HCT116 (cell line): ENCODE measurements at regions not wholly inside any gene's neighbourhood (a gene's known extent, or its start where the extent isn't known, plus 50 kb on each side); places are given as distances from the start of the nearest gene placed in this dataset.

ENCODE experiments used
- ATAC-seq: fragments of 200-7000 bp; cut with Tn5 transposase; 2 replicates; pipeline ENCODE4 v1.9.1; 2020; ENCODE audit warnings: mild to moderate bottlenecking, moderate library complexity
- BruUV-seq: library from RNA; stranded (reverse); fragments of 400-500 nt; replicated peaks from 2 replicates; lab custom pipeline; 2021; lab: Mats Ljungman, UMichigan
- CTCF ChIA-PET: fragments of 300-600 bp; sonication (Branson Sonifier 250); formaldehyde crosslinking; loops from one replicate; lab custom pipeline; 2021; ENCODE audit warnings: antibody characterized with exemption; lab: Charles Lee
- POLR2A ChIA-PET: fragments of 300-600, 350-600 bp; sonication (Branson Sonifier 250); formaldehyde crosslinking; loops from one replicate; lab custom pipeline; 2021; ENCODE audit warnings: antibody characterized with exemption; lab: Charles Lee
- RAD21 ChIA-PET, 2 experiments: fragments of 300-600 bp; sonication (Branson Sonifier 250); formaldehyde crosslinking; loops; one replicate each; lab custom pipeline; 2023; ENCODE audit warnings: low total read pairs in 2 of 2; ENCODE audit not compliant: uncharacterized antibody in 2 of 2, unreplicated experiment in 2 of 2, low non-redundant PET in 1 of 2; lab: Charles Lee
- DNase-seq: peaks from one replicate; pipeline ENCODE4 v3.0.0-alpha.2; 2010; ENCODE audit warnings: low read depth, low spot score
- H2AFZ ChIP-seq: fragments of 200-600 bp; shearing (Covaris generic), sonication (generic); 2 replicates; pipeline ENCODE4 v1.6.1; 2017; ENCODE audit warnings: low read depth, mixed run types, mixed read lengths, antibody characterized with exemption, low read length; ENCODE audit not compliant: poor library complexity, severe bottlenecking
- H3K27ac ChIP-seq: 2 replicates; pipeline ENCODE4 v1.5.1; 2012; ENCODE audit warnings: low read depth, low read length
- H3K27me3 ChIP-seq: fragments of 200-600 bp; sonication (generic); 2 replicates; pipeline ENCODE4 v1.6.1; 2016; ENCODE audit warnings: mixed run types, low read length, mixed read lengths; ENCODE audit not compliant: insufficient read depth
- H3K36me3 ChIP-seq, 2 experiments: fragments of 200-500 bp in 1 of 2; fragments of 200-600 bp in 1 of 2; sonication (Bioruptor generic) in 1 of 2; sonication (generic) in 1 of 2; 2 replicates each; pipeline versions ENCODE4 v1.5.1 to v1.6.1; 2014 to 2016; ENCODE audit warnings: low read length in 2 of 2, inconsistent platforms in 1 of 2, mixed read lengths in 1 of 2, mixed run types in 1 of 2; ENCODE audit not compliant: insufficient read depth in 2 of 2, control insufficient read depth in 1 of 2
- H3K4me1 ChIP-seq, 2 experiments: fragments of 200-600 bp in 1 of 2; sonication (generic) in 1 of 2; 2 replicates each; pipeline versions ENCODE4 v1.5.1 to v1.6.1; 2012 to 2017; ENCODE audit warnings: low read length in 2 of 2, inconsistent platforms in 1 of 2, mild to moderate bottlenecking in 1 of 2, mixed read lengths in 1 of 2, mixed run types in 1 of 2, moderate library complexity in 1 of 2; ENCODE audit not compliant: insufficient read depth in 2 of 2, control insufficient read depth in 1 of 2
- H3K4me2 ChIP-seq: fragments of 200-600 bp; sonication (generic); 2 replicates; pipeline ENCODE4 v1.6.1; 2017; ENCODE audit warnings: mixed run types, low read length, mixed read lengths
- H3K4me3 ChIP-seq, 2 experiments: fragments of 200-600 bp in 1 of 2; sonication (generic) in 1 of 2; replicated peaks in 1 of 2; 2 replicates each; pipeline ENCODE4 v1.5.1; 2011 to 2016; ENCODE audit warnings: low read length in 2 of 2, control low read depth in 1 of 2, low read depth in 1 of 2, mild to moderate bottlenecking in 1 of 2, mixed read lengths in 1 of 2, mixed run types in 1 of 2
- H3K79me2 ChIP-seq: fragments of 200-600 bp; sonication (generic); 2 replicates; pipeline ENCODE4 v1.6.1; 2017; ENCODE audit warnings: mild to moderate bottlenecking, mixed run types, low read length, moderate library complexity, mixed read lengths; ENCODE audit not compliant: insufficient read depth
- H3K9ac ChIP-seq: fragments of 200-600 bp; sonication (generic); 2 replicates; pipeline ENCODE4 v1.6.1; 2016; ENCODE audit warnings: low read length, mixed read lengths
- H3K9me2 ChIP-seq: fragments of 200-600 bp; sonication (generic), shearing (Covaris generic); 2 replicates; pipeline ENCODE4 v1.6.1; 2017; ENCODE audit warnings: mixed run types, mild to moderate bottlenecking, moderate library complexity; ENCODE audit not compliant: insufficient read depth
- H3K9me3 ChIP-seq, 2 experiments: fragments of 200-500 bp in 1 of 2; fragments of 200-600 bp in 1 of 2; sonication (Bioruptor generic) in 1 of 2; sonication (generic) in 1 of 2; 2 replicates each; pipeline ENCODE4 v1.6.1; 2014 to 2017; ENCODE audit warnings: low read length in 2 of 2, mixed read lengths in 2 of 2, inconsistent platforms in 1 of 2, low read depth in 1 of 2, mild to moderate bottlenecking in 1 of 2, mixed run types in 1 of 2, moderate library complexity in 1 of 2; ENCODE audit not compliant: control insufficient read depth in 1 of 2, insufficient read depth in 1 of 2
- H4K20me1 ChIP-seq: fragments of 200-600 bp; sonication (generic), shearing (Covaris generic); 2 replicates; pipeline ENCODE4 v1.6.1; 2017; ENCODE audit warnings: mixed run types, mild to moderate bottlenecking, moderate library complexity; ENCODE audit not compliant: insufficient read depth
- ATF3 ChIP-seq: IDR thresholded peaks from 2 replicates; pipeline ENCODE4 v1.6.1; 2012
- CEBPB ChIP-seq: IDR thresholded peaks from 2 replicates; pipeline ENCODE4 v1.6.1; 2012; ENCODE audit warnings: low read depth
- CTCF ChIP-seq, 3 experiments: fragments of 200-600 bp in 1 of 3; sonication (generic) in 1 of 3; IDR thresholded peaks in 2 of 3; conservative IDR thresholded peaks in 1 of 3; 2 replicates each; pipeline ENCODE4 v1.5.1; 2012 to 2017; ENCODE audit warnings: low read depth in 2 of 3, low read length in 2 of 3, antibody characterized with exemption in 1 of 3, borderline replicate concordance in 1 of 3, control low read depth in 1 of 3, mild to moderate bottlenecking in 1 of 3, mixed read lengths in 1 of 3, mixed run types in 1 of 3, moderate library complexity in 1 of 3; ENCODE audit not compliant: insufficient read depth in 1 of 3
- EGR1 ChIP-seq: IDR thresholded peaks from 2 replicates; pipeline ENCODE4 v1.6.1; 2012; ENCODE audit warnings: low read depth
- ELF1 ChIP-seq: IDR thresholded peaks from 2 replicates; pipeline ENCODE4 v1.6.1; 2012; ENCODE audit warnings: low read depth, borderline replicate concordance
- EZH2 ChIP-seq: fragments of 200-600 bp; sonication (generic); IDR thresholded peaks from 2 replicates; pipeline ENCODE4 v1.6.1; 2017; ENCODE audit warnings: antibody characterized with exemption, mixed run types
- MAX ChIP-seq: IDR thresholded peaks from 2 replicates; pipeline ENCODE4 v1.6.1; 2012
- POLR2AphosphoS5 ChIP-seq: IDR thresholded peaks from 2 replicates; pipeline ENCODE4 v1.6.1; 2011; ENCODE audit warnings: mild to moderate bottlenecking, low read depth, low read length, moderate library complexity
- REST ChIP-seq: IDR thresholded peaks from 2 replicates; pipeline ENCODE4 v1.6.1; 2012; ENCODE audit warnings: low read depth
- SIN3A ChIP-seq: IDR thresholded peaks from 2 replicates; pipeline ENCODE4 v1.6.1; 2012; ENCODE audit warnings: low read depth
- ZFX ChIP-seq: fragments of 450-650 bp; IDR thresholded peaks from 2 replicates; pipeline ENCODE4 v1.6.1; 2017
- ZNF274 ChIP-seq: fragments of 200-500 bp; sonication (Bioruptor generic); IDR thresholded peaks from 2 replicates; pipeline ENCODE4 v1.6.1; 2014; ENCODE audit warnings: mild to moderate bottlenecking, low read depth, low read length, inconsistent platforms
- intact Hi-C: fragments of 100-400 bp; cut with micrococcal nuclease; formaldehyde crosslinking; loops from 2 replicates; pipeline ENCODE4 v1.10.0; 2022

GRCh38 chr6:134449004-134449403, 131.1 kb upstream of the SGK1 start:
- H3K9me3 ChIP-seq, result no peaks in the 10 kb centered on the region
- no peaks in the 10 kb centered on the region for H3K27me3 ChIP-seq
- ATAC-seq (no peak), DNase-seq (no peak)
- H3K36me3 ChIP-seq, result no peaks in the 10 kb centered on the region
- no peak overlapping the region for H3K4me2 ChIP-seq
- no peaks in the 10 kb centered on the region for H3K9me2 ChIP-seq
- no peak overlapping the region for H3K27ac ChIP-seq
- no TSS peak for BruUV-seq
- ChIA-PET CTCF (no interaction called here), RAD21 (no interaction called here)
- no peak overlapping the region for H2AFZ ChIP-seq
- no peak overlapping the region for H3K9ac ChIP-seq
- intact Hi-C loops, result no loop called here
- peaks cover 3 to 4% of the 10 kb centered on the region in 2 experiments; a peak in 2 of 4 replicates for H3K4me1 ChIP-seq
- no peaks in the 10 kb centered on the region for H3K79me2 ChIP-seq
- no peak overlapping the region for H3K4me3 ChIP-seq
- no peaks in the 10 kb centered on the region for H4K20me1 ChIP-seq
- TF ChIP-seq ATF3 (no peak), ZNF274 (no peak), CEBPB (no peak), EGR1 (no peak), POLR2AphosphoS5 (no peak), SIN3A (no peak), CTCF (IDR thresholded peaks at IDR 0.05 in 2 of 3, conservative IDR thresholded peaks at IDR 0.05 in 1 of 3; ENCODE audit: borderline replicate concordance in 1 of 3, insufficient read depth in 1 of 3, low read depth in 2 of 3, low read length in 2 of 3) (no peak), ZFX (no peak), MAX (no peak), ELF1 (no peak), EZH2 (no peak), REST (no peak)
- TF ChIP-seq, all 23 proteins: peak for 0
- POLR2A ChIA-PET, result no interaction called here
